Left lung (tissue), 4 donors: ENCODE measurements at regions not wholly inside any gene's neighbourhood (a gene's known extent, or its start where the extent isn't known, plus 50 kb on each side); places are given as distances from the start of the nearest gene placed in this dataset.

Source experiments
- ATAC-seq: fragments of 200-7000 bp; cut with Tn5 transposase; one replicate; pipeline ENCODE4 v1.9.1; 2020; ENCODE audit warnings: moderate library complexity
- DNase-seq, 4 donors: peaks; one replicate each; pipeline ENCODE4 v3.0.0-alpha.2; 2013 to 2020
- H3K27ac ChIP-seq, 2 donors: fragments of 200-600 bp; sonication (generic) in 1 of 2; one replicate each; pipeline versions ENCODE4 v1.5.0 to v1.8.0; 2020 to 2021
- H3K27me3 ChIP-seq, 2 donors: fragments of 200-600 bp; sonication (generic) in 1 of 2; one replicate each; pipeline versions ENCODE4 v1.5.0 to v1.8.0; 2020 to 2021
- H3K36me3 ChIP-seq, 2 donors: fragments of 200-600 bp; sonication (generic) in 1 of 2; one replicate each; pipeline versions ENCODE4 v1.5.0 to v1.8.0; 2020 to 2021
- H3K4me1 ChIP-seq, 2 donors: fragments of 200-600 bp; one replicate each; pipeline ENCODE4 v1.8.0; 2021
- H3K4me3 ChIP-seq, 2 donors: fragments of 200-600 bp; sonication (generic) in 1 of 2; one replicate each; pipeline versions ENCODE4 v1.5.0 to v1.8.0; 2020 to 2021; ENCODE audit warnings: mild to moderate bottlenecking in 1 of 2
- H3K9me3 ChIP-seq, 2 donors: fragments of 200-600 bp; sonication (generic) in 1 of 2; one replicate each; pipeline versions ENCODE4 v1.5.0 to v1.8.0; 2020 to 2021
- intact Hi-C, 2 donors: fragments of 100-400 bp; cut with DNase I; formaldehyde crosslinking; loops; one replicate each; pipeline versions ENCODE4 v1.11.2 to v1.14.2; 2022
- TF ChIP-seq, protein P1 (sequence below), 2 donors: fragments of 200-600 bp; sonication (generic) in 1 of 2; IDR thresholded peaks; one replicate each; pipeline versions ENCODE4 v1.5.0 to v1.8.0; 2021; ENCODE audit warnings: antibody characterized with exemption in 2 of 2
- donor health status: DM: no; HTN: yes; CAD: no.
- donor health status: DM: no; HTN: no; CAD: no.

DNA sequence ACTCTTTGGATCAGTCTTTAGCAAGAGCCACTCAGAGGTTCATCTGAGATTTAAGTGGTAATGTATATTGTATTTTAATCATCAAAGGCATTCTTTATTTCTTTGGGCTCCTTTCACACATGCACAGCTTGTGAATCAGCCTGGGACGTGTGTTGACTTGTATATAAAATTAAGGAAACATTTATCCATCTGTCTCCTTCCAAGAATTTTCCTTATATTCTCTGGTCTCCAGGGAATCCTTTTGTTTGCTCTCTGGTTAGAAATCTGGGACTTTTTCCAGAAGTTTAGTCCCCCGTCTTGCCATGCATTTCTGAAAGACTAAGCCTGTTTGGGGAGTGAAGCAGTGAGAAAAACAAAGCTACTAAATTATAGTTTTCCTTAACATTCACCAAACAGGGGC, 212.3 kb downstream of the DCAF12L2 start:
- TF ChIP-seq, protein P1, sequence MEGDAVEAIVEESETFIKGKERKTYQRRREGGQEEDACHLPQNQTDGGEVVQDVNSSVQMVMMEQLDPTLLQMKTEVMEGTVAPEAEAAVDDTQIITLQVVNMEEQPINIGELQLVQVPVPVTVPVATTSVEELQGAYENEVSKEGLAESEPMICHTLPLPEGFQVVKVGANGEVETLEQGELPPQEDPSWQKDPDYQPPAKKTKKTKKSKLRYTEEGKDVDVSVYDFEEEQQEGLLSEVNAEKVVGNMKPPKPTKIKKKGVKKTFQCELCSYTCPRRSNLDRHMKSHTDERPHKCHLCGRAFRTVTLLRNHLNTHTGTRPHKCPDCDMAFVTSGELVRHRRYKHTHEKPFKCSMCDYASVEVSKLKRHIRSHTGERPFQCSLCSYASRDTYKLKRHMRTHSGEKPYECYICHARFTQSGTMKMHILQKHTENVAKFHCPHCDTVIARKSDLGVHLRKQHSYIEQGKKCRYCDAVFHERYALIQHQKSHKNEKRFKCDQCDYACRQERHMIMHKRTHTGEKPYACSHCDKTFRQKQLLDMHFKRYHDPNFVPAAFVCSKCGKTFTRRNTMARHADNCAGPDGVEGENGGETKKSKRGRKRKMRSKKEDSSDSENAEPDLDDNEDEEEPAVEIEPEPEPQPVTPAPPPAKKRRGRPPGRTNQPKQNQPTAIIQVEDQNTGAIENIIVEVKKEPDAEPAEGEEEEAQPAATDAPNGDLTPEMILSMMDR (IDR thresholded peaks at IDR 0.05) = no peak
- intact Hi-C loops = no loop called here
- no peak for ATAC-seq
- Histone ChIP-seq H3K27me3 (no peaks in the 10 kb centered on the region), H3K36me3 (no peaks in the 10 kb centered on the region), H3K9me3 (no peaks in the 10 kb centered on the region), H3K27ac (no peak overlapping the region), H3K4me1 (no peaks in the 10 kb centered on the region), H3K4me3 (no peak overlapping the region)
- no peak for DNase-seq

DNA sequence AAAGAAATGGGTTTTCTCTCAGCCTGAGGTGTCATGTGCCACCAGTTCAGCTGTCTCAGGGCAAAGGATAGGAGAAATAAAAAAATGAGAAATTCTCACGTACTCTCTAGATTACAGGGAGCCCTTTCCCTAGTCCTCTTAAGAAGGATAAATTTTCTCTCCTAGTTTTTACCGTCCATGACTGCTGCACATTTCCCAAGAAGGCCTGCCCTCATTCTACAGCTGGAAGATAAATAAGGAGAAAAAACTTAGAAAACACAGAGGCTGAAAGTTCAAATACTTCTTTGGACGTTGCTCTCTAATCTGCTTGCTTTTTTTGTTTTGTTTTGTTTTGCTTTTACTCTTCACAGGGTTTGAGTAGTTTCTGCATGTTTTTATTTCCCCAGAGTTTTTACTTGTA, 211.9 kb downstream of the DCAF12L2 start:
- H3K4me1 ChIP-seq = no peaks in the 10 kb centered on the region
- intact Hi-C loops = no loop called here
- H3K4me3 ChIP-seq = no peak overlapping the region
- no peak for ATAC-seq
- H3K36me3 ChIP-seq = no peaks in the 10 kb centered on the region
- H3K9me3 ChIP-seq = no peaks in the 10 kb centered on the region
- TF ChIP-seq, protein P1 (IDR thresholded peaks at IDR 0.05) = no peak
- no peaks in the 10 kb centered on the region for H3K27me3 ChIP-seq
- no peak overlapping the region for H3K27ac ChIP-seq
- DNase-seq = no peak

DNA sequence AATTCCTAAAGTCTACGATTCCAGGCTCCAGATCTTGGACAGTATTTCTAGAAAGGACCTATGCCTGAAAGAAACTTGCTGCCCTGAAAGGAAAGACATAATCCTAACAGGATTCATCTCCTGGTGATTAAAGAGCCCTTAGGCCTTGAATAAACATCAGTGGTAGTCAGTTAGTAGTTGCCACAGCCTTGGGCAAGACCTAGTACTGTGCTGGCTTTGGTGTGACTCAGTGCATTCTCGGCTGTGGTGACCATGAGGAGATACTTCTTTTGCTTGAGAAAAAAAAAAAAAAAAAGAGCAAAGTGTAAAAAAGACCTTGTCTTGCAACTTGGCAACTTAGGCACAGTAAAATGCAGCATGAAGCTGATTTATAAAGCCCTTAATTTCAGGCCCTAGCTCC, 188.2 kb downstream of the DCAF12L2 start:
- DNase-seq (no peak), ATAC-seq (no peak)
- no peak overlapping the region for H3K4me3 ChIP-seq
- no peaks in the 10 kb centered on the region for H3K27me3 ChIP-seq
- no peaks in the 10 kb centered on the region for H3K36me3 ChIP-seq
- intact Hi-C loops = no loop called here
- no peak overlapping the region for H3K27ac ChIP-seq
- no peaks in the 10 kb centered on the region for H3K9me3 ChIP-seq
- no peaks in the 10 kb centered on the region for H3K4me1 ChIP-seq
- TF ChIP-seq, protein P1 (IDR thresholded peaks at IDR 0.05) = no peak

DNA sequence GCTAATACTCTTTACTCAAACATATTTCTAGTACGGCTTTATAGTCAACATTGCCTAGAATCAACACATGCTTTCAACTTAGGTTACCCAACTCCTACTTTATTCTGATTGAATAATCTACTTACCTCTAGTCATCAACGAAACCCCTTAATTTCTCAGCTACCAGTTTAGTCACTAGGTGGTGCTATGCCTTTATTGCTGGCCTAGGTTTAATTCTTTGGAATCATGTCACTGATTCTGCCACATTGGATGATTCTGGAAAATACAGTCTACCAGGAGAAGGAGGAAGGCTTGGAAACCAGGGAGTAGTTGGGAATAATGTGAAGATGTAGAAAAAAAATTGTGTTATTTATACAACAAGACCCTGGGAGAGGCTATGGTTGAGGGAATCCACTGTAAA, 167.7 kb downstream of the DCAF12L2 start:
- ATAC-seq (no peak), DNase-seq (no peak)
- TF ChIP-seq, protein P1 (IDR thresholded peaks at IDR 0.05) = no peak
- Histone ChIP-seq H3K9me3 (no peaks in the 10 kb centered on the region), H3K27ac (no peak overlapping the region), H3K36me3 (no peaks in the 10 kb centered on the region), H3K27me3 (no peaks in the 10 kb centered on the region), H3K4me1 (no peaks in the 10 kb centered on the region), H3K4me3 (no peak overlapping the region)
- intact Hi-C loops = no loop called here

DNA sequence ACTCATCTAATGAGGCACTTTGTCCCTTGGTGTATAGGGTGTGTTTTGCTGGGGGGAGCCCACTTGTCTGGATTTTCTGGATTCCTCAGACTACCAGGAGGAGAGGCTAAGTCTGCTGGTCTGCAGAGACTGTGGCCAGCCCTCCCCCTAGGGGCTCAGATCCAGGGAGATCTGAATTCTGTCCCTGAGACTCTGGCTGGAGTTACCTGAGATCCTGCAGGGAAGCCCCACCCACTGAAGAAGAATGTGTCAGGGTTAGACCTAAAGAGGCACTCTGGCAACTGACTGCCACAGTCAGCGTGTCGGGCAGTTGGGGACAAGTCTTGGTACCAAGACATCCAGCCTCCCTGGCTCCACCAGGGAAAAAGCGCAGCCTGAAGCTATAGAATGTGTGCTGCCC, 138.9 kb downstream of the DCAF12L2 start:
- no peak for ATAC-seq
- H3K27me3 ChIP-seq = no peaks in the 10 kb centered on the region
- no peak for DNase-seq

More for the DNA sequence above, 138.9 kb downstream of the DCAF12L2 start:
- intact Hi-C loops = no loop called here
- no peak overlapping the region for H3K4me3 ChIP-seq
- no peaks in the 10 kb centered on the region for H3K4me1 ChIP-seq
- no peaks in the 10 kb centered on the region for H3K36me3 ChIP-seq
- TF ChIP-seq, protein P1 (IDR thresholded peaks at IDR 0.05) = no peak
- no peaks in the 10 kb centered on the region for H3K9me3 ChIP-seq
- H3K27ac ChIP-seq = no peak overlapping the region
